ENCODE measurements at regions not wholly inside any gene's neighbourhood (a gene's known extent, or its start where the extent isn't known, plus 50 kb on each side); places are given as distances from the start of the nearest gene placed in this dataset.

DNA sequence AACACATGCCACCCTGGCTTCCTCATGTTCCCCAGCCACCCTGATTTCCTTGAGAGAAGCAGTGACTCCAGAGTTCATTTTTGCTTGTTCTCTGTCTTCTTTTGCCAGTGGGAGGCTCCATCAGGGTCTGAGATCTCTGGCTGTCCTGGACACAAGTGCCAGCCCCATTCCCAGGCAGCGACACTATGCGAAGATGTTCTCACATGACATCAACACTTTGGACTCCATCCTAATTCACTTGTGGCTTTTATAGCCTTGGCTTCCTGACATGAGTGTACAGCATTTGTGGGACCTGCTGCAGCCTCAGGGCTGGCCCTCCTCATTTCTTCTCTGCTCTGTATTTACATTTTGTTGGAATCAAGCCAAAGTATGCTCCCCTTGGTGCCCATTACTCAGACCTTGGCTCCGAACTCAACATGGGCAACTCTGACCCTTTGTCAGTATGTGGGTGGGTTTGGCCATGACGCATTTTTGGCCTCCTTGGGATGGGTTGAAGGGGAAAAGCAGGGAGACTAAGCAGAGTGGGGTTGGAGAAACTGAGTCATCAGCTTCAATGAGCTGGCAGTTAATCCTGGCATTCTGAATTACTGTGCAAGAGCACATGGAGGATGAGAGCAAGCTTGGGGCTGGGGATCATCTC, 119.0 kb upstream of the EEF2KMT start:
- TF ChIP-seq USF2 (IDR thresholded peaks at IDR 0.05; ENCODE audit: low read depth, low read length) (no peak), RAD21 (IDR thresholded peaks at IDR 0.05; ENCODE audit: low read length) (no peak), CTCF (conservative IDR thresholded peaks at IDR 0.05; ENCODE audit: low read depth, low read length) (no peak), POLR2A (IDR thresholded peaks at IDR 0.05; ENCODE audit: low read depth, low read length) (no peak), SMC3 (IDR thresholded peaks at IDR 0.05; ENCODE audit: low read depth, low read length) (no peak), RFX5 (IDR thresholded peaks at IDR 0.05; ENCODE audit: low read depth, low read length) (no peak), FOS (IDR thresholded peaks at IDR 0.05; ENCODE audit: low read depth, low read length) (no peak), RCOR1 (IDR thresholded peaks at IDR 0.05; ENCODE audit: insufficient replicate concordance, low read length) (no peak)
